GM10248 (cell line): ENCODE measurements at regions not wholly inside any gene's neighbourhood (a gene's known extent, or its start where the extent isn't known, plus 50 kb on each side); places are given as distances from the start of the nearest gene placed in this dataset.

Experiments
- CTCF ChIA-PET: fragments of 300-600 bp; sonication (Branson Sonifier 250); formaldehyde crosslinking; extraction: SDS; loops from one replicate; lab custom pipeline; 2021; ENCODE audit warnings: antibody characterized with exemption; lab: Yijun Ruan, JAX
- POLR2A ChIA-PET: fragments of 350-650 bp; sonication (Branson Sonifier 250); formaldehyde crosslinking; extraction: SDS; loops from one replicate; lab custom pipeline; 2020; ENCODE audit warnings: antibody characterized with exemption; lab: Yijun Ruan, JAX
- DNase-seq: peaks from one replicate; pipeline ENCODE4 v3.0.0; 2012; ENCODE audit errors: extremely low spot score
- TF ChIP-seq, protein P1 (sequence below): IDR thresholded peaks from 2 replicates; pipeline ENCODE4 v1.5.1; 2012; ENCODE audit warnings: mild to moderate bottlenecking, low read depth; ENCODE audit errors: extremely low read depth, missing control alignments, control extremely low read depth

DNA sequence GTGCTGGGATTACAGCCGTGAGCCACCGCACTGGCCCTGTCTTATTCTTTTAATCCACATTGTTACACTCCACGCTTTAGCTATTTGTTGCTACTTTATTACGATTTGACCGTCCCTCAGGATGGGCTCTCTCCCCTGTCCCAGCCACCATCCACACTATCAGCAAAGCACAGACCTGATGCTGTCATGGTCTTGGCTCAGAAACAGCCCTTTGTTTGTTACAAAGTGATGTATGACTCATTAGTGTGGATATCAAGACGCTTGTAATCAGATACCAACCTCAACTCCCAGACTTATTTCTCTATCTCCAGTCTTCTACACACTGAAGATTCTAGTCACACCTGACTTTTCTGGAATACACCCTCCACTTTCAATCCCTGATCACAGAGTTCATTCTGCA is 84.6 kb upstream of the FREM2 start:
- TF ChIP-seq, protein P1, sequence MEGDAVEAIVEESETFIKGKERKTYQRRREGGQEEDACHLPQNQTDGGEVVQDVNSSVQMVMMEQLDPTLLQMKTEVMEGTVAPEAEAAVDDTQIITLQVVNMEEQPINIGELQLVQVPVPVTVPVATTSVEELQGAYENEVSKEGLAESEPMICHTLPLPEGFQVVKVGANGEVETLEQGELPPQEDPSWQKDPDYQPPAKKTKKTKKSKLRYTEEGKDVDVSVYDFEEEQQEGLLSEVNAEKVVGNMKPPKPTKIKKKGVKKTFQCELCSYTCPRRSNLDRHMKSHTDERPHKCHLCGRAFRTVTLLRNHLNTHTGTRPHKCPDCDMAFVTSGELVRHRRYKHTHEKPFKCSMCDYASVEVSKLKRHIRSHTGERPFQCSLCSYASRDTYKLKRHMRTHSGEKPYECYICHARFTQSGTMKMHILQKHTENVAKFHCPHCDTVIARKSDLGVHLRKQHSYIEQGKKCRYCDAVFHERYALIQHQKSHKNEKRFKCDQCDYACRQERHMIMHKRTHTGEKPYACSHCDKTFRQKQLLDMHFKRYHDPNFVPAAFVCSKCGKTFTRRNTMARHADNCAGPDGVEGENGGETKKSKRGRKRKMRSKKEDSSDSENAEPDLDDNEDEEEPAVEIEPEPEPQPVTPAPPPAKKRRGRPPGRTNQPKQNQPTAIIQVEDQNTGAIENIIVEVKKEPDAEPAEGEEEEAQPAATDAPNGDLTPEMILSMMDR = no peak
- no peak for DNase-seq
- CTCF ChIA-PET = interaction anchor here (2.0 to 2.2 kb wide), 2 partner anchors 20 to 25 kb away, joined by 4 to 5 read pairs; no protein-coding TSS in a partner anchor
- POLR2A ChIA-PET = no interaction called here

DNA sequence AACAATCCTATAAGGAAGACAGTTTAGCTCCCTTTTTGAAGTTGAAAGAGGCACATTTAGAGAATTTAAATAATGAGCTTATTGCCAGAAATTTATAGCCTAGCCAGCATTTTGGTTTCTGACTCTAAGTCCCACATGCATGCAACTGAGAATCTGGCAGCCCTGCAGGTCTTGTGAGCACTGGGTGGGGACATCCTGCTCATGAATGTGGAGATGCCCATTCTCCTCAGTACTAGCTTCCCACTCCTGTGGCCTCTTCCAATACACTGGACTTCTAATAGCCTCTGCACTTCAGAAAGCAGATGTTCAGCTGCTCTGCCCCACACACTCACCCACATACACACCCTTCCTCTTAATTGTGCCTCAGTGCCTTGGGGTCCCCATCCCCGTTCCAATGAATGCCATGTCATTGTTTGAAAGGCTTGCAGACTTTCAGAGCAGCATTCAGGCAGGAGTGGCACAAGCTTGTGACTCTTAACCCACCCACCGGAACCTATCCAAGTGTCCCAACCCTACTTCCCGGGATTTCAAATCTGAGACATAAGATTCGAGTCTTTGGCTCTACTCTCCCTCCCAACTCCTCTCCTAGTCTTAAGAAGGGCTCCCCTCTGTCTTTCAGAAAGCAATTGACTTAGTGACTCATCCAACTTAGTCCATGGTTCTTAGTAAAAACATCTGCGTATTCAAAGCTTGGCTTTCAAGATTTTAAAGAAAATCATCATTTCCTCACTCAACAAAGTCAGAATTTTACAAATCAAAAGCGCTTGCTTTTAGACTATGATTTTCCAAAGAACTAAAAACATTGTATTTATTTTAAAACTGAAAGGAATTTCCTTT is 80.0 kb upstream of the FREM2 start:
- DNase-seq = no peak
- CTCF ChIA-PET = interaction anchor here (0.8 to 1.3 kb wide), 2 partner anchors 8 to 17 kb away, joined by 3 to 5 read pairs; no protein-coding TSS in a partner anchor
- TF ChIP-seq, protein P1 = no peak
- POLR2A ChIA-PET = no interaction called here

DNA sequence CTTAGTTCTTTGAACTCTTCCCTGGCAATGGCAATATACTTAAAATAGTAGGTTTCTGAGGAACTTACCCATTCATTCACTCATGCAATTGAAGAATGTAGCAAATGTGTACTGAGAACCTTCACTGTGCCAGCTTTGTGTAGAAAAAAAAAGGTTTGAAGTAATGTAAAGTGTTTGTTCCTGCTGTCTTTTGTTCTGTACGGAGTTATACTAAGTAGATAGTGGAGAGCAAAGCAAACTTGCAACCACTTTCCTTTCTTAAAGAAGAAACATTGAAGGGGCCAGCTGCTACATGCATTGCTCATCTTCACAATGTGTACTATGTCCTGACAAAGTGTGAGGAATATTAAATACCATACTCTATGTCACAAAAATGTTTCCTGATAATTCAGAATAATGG is 68.9 kb upstream of the FREM2 start:
- ChIA-PET CTCF (interaction anchor here (1.5 kb wide), 1 partner anchor 18 kb away, joined by 4 read pairs; no protein-coding TSS in a partner anchor), POLR2A (no interaction called here)
- no peak for DNase-seq
- TF ChIP-seq, protein P1 = no peak

DNA sequence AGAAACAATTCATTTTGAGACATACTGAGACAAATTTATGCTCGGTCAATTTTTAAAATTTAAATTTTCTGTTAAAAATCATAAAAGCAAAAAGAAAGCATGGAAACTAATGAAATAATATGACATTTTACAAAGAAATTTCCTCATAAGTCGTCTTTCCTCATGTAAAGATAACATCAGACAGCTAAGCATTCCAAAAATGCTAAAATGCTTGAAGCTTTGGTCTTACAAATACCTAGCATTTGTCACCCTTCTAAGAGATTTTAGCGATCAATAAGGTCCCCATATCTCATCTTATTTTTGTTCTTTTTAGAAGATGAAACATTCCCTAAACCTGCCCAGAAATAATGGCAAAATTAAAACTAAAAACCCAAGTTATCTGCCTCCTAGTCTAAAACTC is 68.5 kb upstream of the FREM2 start:
- CTCF ChIA-PET = interaction anchor here (1.5 kb wide), 1 partner anchor 17 kb away, joined by 4 read pairs; no protein-coding TSS in a partner anchor
- TF ChIP-seq, protein P1 = no peak
- DNase-seq = no peak
- POLR2A ChIA-PET = no interaction called here

DNA sequence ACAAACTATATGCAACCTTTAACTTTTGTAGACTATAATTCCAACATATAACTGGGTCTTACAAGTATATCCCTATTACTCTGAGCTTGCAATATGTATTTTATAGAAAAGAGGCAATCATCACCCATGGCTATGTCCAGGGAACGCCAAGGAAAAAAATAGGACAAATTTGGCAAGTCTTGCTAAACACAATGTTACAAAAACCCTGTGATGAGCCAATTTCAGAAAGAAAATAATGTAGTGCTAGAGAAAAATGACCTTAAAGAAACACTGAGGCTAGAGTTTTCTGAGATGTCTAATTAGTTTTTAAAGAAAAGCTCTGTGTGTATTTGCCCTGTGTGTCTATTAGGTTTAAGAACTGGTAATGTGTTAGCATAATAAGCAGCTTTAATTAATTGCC is 68.0 kb upstream of the FREM2 start:
- POLR2A ChIA-PET = no interaction called here
- no peak for DNase-seq
- TF ChIP-seq, protein P1 = no peak
- CTCF ChIA-PET = interaction anchor here (1.4 to 1.5 kb wide), 2 partner anchors 9 to 17 kb away, joined by 3 to 4 read pairs; no protein-coding TSS in a partner anchor

DNA sequence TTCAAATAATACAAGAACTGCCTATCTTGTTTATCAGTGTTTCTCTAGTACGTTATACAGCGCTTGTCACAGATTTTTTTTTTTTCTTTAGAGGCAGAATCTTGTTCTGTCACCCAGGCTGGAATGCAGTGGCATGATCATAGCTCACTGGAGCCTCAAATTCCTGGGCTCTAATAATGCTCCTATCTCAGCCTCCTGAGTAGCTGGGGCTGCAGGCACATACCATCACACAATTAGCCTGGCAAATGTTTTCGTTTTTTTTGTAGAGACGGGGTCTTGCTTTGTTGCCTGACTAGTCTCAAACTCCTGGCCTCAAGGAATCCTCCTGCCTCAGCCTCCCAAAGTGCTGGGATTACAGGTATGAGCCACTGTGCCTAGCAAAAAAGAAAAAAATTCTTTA is 66.0 kb upstream of the FREM2 start:
- no peak for DNase-seq
- POLR2A ChIA-PET = no interaction called here
- TF ChIP-seq, protein P1 = no peak
- CTCF ChIA-PET = no interaction called here
